Hepatocyte (in vitro differentiated cells): ENCODE measurements at regions not wholly inside any gene's neighbourhood (a gene's known extent, or its start where the extent isn't known, plus 50 kb on each side); places are given as distances from the start of the nearest gene placed in this dataset.

Source experiments
- DNase-seq: peaks from one replicate; pipeline ENCODE4 v3.0.0-alpha.2; 2016; ENCODE audit warnings: low spot score
- H2AFZ ChIP-seq: fragments of 200-600 bp; sonication (generic); 2 replicates; pipeline ENCODE4 v1.6.0; 2016; ENCODE audit warnings: antibody characterized with exemption, mild to moderate bottlenecking
- H3K27ac ChIP-seq: fragments of 200-600 bp; sonication (generic); 2 replicates; pipeline ENCODE4 v1.5.1; 2016; ENCODE audit warnings: mild to moderate bottlenecking
- H3K27me3 ChIP-seq: fragments of 200-600 bp; sonication (generic); 2 replicates; pipeline ENCODE4 v1.6.1; 2016
- H3K36me3 ChIP-seq: fragments of 200-600 bp; sonication (generic); replicated peaks from 2 replicates; pipeline ENCODE4 v1.5.1; 2016; ENCODE audit warnings: low read depth; ENCODE audit not compliant: insufficient read depth
- H3K4me1 ChIP-seq: fragments of 200-600 bp; sonication (generic); 2 replicates; pipeline ENCODE4 v1.5.1; 2016; ENCODE audit warnings: mild to moderate bottlenecking, moderate library complexity; ENCODE audit not compliant: insufficient read depth
- H3K4me2 ChIP-seq: fragments of 200-600 bp; sonication (generic); 2 replicates; pipeline ENCODE4 v1.6.0; 2016
- H3K4me3 ChIP-seq: fragments of 200-600 bp; sonication (generic); 2 replicates; pipeline ENCODE4 v1.5.1; 2016; ENCODE audit warnings: mild to moderate bottlenecking
- H3K79me2 ChIP-seq: fragments of 200-600 bp; sonication (generic); 2 replicates; pipeline ENCODE4 v1.6.0; 2017; ENCODE audit warnings: mild to moderate bottlenecking
- H3K9me2 ChIP-seq: fragments of 200-600 bp; sonication (generic); replicated peaks from 2 replicates; pipeline ENCODE4 v1.6.0; 2017; ENCODE audit warnings: mild to moderate bottlenecking; ENCODE audit not compliant: insufficient read depth
- H3K9me3 ChIP-seq: fragments of 200-600 bp; sonication (generic); 2 replicates; pipeline ENCODE4 v1.5.1; 2016; ENCODE audit warnings: low read depth, mild to moderate bottlenecking
- H4K20me1 ChIP-seq: fragments of 200-600 bp; sonication (generic); 2 replicates; pipeline ENCODE4 v1.6.0; 2016; ENCODE audit warnings: mild to moderate bottlenecking; ENCODE audit not compliant: insufficient read depth, poor library complexity, severe bottlenecking
- EZH2 ChIP-seq: fragments of 200-600 bp; sonication (generic); IDR thresholded peaks from 2 replicates; pipeline ENCODE4 v1.6.1; 2016; ENCODE audit warnings: antibody characterized with exemption, mild to moderate bottlenecking, borderline replicate concordance
- EZH2phosphoT487 ChIP-seq: fragments of 200-600 bp; sonication (generic); IDR thresholded peaks from one replicate; pipeline ENCODE4 v1.6.1; 2018; ENCODE audit warnings: antibody characterized with exemption, mild to moderate bottlenecking, low read depth, moderate library complexity; ENCODE audit not compliant: unreplicated experiment, severe bottlenecking
- WGBS: methylation state at CpG from one replicate; pipeline ENCODE4 v1.1.6; 2016; ENCODE audit warnings: low lambda C conversion rate; ENCODE audit errors: missing lambda C conversion rate; 5-methylcytosine and 5-hydroxymethylcytosine counted together
- TF ChIP-seq, protein P1 (sequence below): fragments of 200-600 bp; sonication (generic); IDR thresholded peaks from 2 replicates; pipeline ENCODE4 v1.5.1; 2016; ENCODE audit warnings: antibody characterized with exemption, mild to moderate bottlenecking; ENCODE audit not compliant: poor library complexity

DNA sequence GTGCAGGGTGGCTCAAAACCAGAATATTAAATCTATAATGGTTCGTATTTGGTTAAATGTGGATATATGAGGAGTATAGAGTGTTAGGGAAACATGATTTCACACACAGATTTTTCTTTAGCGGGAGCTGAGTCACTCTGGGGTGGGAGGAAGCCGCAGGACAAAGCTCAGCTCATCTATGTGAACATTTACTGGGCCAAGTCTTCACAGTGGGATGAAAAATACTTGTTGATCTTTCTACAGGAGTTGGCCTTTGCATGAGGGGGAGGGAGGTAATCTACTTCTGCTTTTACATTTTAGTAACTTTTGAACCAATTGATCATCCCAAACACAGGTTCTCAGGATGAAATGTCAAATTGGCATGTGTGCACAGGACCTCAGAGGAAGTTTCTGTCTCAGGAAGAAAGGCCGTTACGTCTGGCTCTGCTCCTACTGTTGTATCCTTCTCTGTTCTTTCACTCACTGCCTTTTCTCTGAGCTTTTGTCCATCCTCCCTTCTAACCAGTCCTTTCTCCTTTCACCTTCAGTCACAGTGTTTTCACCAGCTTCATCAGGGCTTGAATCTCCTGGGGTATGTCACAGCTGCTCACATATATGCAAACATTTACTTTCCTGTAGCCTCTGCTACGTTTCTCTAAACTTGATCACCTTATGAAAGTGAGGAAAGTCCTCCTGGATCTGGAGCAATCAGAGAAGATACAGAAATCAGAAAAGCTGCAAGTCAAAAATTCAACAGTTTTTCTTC, 943.3 kb upstream of the FANCL start:
- WGBS, result 60% methylated on average over 6 of the region's 6 CpGs
- H3K4me3 ChIP-seq, result no peak overlapping the region
- no peaks in the 10 kb centered on the region for H3K79me2 ChIP-seq
- peak overlapping the region; percentile 3 for H3K4me2 ChIP-seq
- no peaks in the 10 kb centered on the region for H3K27me3 ChIP-seq
- no peaks in the 10 kb centered on the region for H3K9me2 ChIP-seq
- H3K4me1 ChIP-seq, result no peaks in the 10 kb centered on the region
- H4K20me1 ChIP-seq, result no peaks in the 10 kb centered on the region
- peak overlapping the region; percentile 8 for H2AFZ ChIP-seq
- no peaks in the 10 kb centered on the region for H3K36me3 ChIP-seq
- TF ChIP-seq, protein P1, sequence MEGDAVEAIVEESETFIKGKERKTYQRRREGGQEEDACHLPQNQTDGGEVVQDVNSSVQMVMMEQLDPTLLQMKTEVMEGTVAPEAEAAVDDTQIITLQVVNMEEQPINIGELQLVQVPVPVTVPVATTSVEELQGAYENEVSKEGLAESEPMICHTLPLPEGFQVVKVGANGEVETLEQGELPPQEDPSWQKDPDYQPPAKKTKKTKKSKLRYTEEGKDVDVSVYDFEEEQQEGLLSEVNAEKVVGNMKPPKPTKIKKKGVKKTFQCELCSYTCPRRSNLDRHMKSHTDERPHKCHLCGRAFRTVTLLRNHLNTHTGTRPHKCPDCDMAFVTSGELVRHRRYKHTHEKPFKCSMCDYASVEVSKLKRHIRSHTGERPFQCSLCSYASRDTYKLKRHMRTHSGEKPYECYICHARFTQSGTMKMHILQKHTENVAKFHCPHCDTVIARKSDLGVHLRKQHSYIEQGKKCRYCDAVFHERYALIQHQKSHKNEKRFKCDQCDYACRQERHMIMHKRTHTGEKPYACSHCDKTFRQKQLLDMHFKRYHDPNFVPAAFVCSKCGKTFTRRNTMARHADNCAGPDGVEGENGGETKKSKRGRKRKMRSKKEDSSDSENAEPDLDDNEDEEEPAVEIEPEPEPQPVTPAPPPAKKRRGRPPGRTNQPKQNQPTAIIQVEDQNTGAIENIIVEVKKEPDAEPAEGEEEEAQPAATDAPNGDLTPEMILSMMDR, result no peak
- TF ChIP-seq EZH2 (no peak), EZH2phosphoT487 (no peak)
- H3K27ac ChIP-seq, result peak overlapping the region; percentile 30
- DNase-seq, result peak; percentile 31
- H3K9me3 ChIP-seq, result no peaks in the 10 kb centered on the region

DNA sequence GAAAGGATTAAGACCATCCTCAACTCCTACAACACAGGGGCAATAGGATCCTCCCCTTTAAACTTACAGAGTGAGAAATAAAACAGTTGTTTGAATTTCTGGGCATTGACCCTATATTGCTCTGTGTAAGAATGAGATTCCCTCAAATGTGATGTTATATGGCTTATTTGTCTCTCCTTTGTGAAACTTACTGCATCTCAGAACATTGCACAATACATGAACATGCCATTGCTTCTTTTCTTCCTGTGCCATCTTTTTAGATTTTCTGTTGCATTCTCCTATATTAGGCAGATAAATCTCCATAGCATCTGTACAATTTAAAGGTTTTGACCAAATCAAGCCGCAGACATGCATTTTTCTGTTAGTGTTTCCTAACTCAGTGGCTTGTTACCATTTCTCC, 941.9 kb upstream of the FANCL start:
- Histone ChIP-seq H3K9me3 (no peaks in the 10 kb centered on the region), H3K4me3 (no peak overlapping the region), H3K9me2 (no peaks in the 10 kb centered on the region)

DNA sequence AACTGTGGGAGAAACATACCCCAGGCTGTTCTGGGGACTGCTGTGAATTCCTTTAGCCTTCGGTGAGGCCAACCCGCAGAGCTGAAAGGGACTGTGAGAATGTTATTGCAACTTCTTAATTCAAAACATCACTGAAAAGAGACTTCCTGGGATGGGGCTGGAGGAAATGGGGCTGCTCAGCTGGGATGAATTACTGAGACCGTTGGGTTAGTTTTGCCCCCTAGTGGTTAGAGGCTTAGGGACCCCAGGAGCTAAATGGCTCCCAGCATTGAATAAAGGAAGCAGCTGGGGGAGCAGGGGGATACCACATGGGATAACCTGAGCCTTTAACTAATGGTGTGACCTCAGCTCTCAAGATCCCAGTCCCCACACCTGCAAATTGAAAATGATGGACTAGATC, 941.1 kb upstream of the FANCL start:
- H3K9me3 ChIP-seq, result no peaks in the 10 kb centered on the region
- no peak overlapping the region for H3K4me3 ChIP-seq
- no peaks in the 10 kb centered on the region for H3K79me2 ChIP-seq
- no peak overlapping the region for H3K27ac ChIP-seq
- TF ChIP-seq, protein P1, result peak; percentile 44
- no peak for TF ChIP-seq EZH2
- no peak for TF ChIP-seq EZH2phosphoT487
- H3K4me2 ChIP-seq, result no peak overlapping the region
- H3K36me3 ChIP-seq, result no peaks in the 10 kb centered on the region
- no peaks in the 10 kb centered on the region for H3K4me1 ChIP-seq
- 10% methylated on average over 3 of the region's 3 CpGs for WGBS
- no peaks in the 10 kb centered on the region for H3K27me3 ChIP-seq
- H3K9me2 ChIP-seq, result no peaks in the 10 kb centered on the region
- no peak overlapping the region for H2AFZ ChIP-seq
- no peaks in the 10 kb centered on the region for H4K20me1 ChIP-seq
- peak; percentile 61 for DNase-seq

More for the DNA sequence above, 941.9 kb upstream of the FANCL start:
- no peak for DNase-seq
- Histone ChIP-seq H3K27ac (no peak overlapping the region), H3K4me2 (no peak overlapping the region), H3K27me3 (no peaks in the 10 kb centered on the region), H4K20me1 (no peaks in the 10 kb centered on the region), H3K79me2 (no peaks in the 10 kb centered on the region), H2AFZ (no peak overlapping the region), H3K36me3 (no peaks in the 10 kb centered on the region), H3K4me1 (no peaks in the 10 kb centered on the region)
- 100% methylated on average over 1 of the region's 1 CpG for whole genome bisulfite sequencing
- TF ChIP-seq, protein P1, result no peak
- TF ChIP-seq EZH2phosphoT487, result no peak
- no peak for TF ChIP-seq EZH2

DNA sequence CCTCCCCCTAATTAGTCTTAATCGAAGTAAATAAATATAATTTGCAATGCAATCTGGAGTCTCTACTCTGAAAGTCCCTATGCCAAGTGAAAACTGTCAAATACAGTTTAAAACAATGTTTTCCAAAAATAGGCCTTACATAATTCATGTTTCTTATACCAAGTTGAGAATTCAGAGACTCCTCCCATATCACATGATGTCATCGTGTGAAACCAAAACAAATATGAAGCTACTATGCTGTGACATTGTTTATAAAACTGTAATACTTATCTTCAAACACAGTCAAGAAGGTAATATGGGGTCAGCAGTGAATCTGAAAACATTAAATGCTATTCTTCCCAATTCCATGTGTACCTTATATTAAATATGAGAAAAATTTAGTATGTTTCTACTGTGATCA, 940.2 kb upstream of the FANCL start:
- WGBS, result 71% methylated on average over 2 of the region's 2 CpGs
- Histone ChIP-seq H3K4me1 (no peaks in the 10 kb centered on the region), H3K79me2 (no peaks in the 10 kb centered on the region), H4K20me1 (no peaks in the 10 kb centered on the region), H3K36me3 (no peaks in the 10 kb centered on the region), H3K27me3 (no peaks in the 10 kb centered on the region), H3K4me3 (no peak overlapping the region), H3K4me2 (no peak overlapping the region), H2AFZ (no peak overlapping the region), H3K27ac (no peak overlapping the region), H3K9me2 (no peaks in the 10 kb centered on the region), H3K9me3 (no peaks in the 10 kb centered on the region)
- DNase-seq, result no peak
- TF ChIP-seq EZH2phosphoT487 (no peak), EZH2 (no peak)
